Liver (tissue), 8 donors: ENCODE measurements at regions not wholly inside any gene's neighbourhood (a gene's known extent, or its start where the extent isn't known, plus 50 kb on each side); places are given as distances from the start of the nearest gene placed in this dataset.

Experiments
- DNase-seq: peaks from one replicate; pipeline ENCODE4 v3.0.0-alpha.2; 2017; ENCODE audit warnings: low spot score
- H3K27ac ChIP-seq, 2 donors: one replicate each; pipeline ENCODE4 v1.7.0; 2013; ENCODE audit warnings: inconsistent platforms in 2 of 2, low read length in 2 of 2, control low read depth in 1 of 2, low read depth in 1 of 2, mild to moderate bottlenecking in 1 of 2
- H3K27me3 ChIP-seq, 4 donors: one replicate each; pipeline versions ENCODE4 v1.6.1 to v1.7.0; 2013; ENCODE audit warnings: low read length in 3 of 4, inconsistent platforms in 1 of 4, mild to moderate bottlenecking in 1 of 4, moderate library complexity in 1 of 4; ENCODE audit not compliant: control insufficient read depth in 4 of 4, insufficient read depth in 4 of 4
- H3K36me3 ChIP-seq, 4 donors: one replicate each; pipeline versions ENCODE4 v1.6.1 to v1.7.0; 2013; ENCODE audit warnings: low read length in 3 of 4, mild to moderate bottlenecking in 3 of 4, low read depth in 1 of 4, moderate library complexity in 1 of 4; ENCODE audit not compliant: control insufficient read depth in 4 of 4, insufficient read depth in 3 of 4
- H3K4me1 ChIP-seq, 4 donors: one replicate each; pipeline versions ENCODE4 v1.6.1 to v1.7.0; 2013; ENCODE audit warnings: low read length in 3 of 4, mild to moderate bottlenecking in 3 of 4, moderate library complexity in 1 of 4; ENCODE audit not compliant: control insufficient read depth in 4 of 4, insufficient read depth in 4 of 4
- H3K4me3 ChIP-seq, 3 donors: one replicate each; pipeline versions ENCODE4 v1.6.1 to v1.7.0; 2013; ENCODE audit warnings: low read length in 3 of 3, control low read depth in 1 of 3, low read depth in 1 of 3, mild to moderate bottlenecking in 1 of 3
- H3K9ac ChIP-seq, 2 donors: one replicate each; pipeline ENCODE4 v1.7.0; 2013; ENCODE audit warnings: low read length in 2 of 2, mild to moderate bottlenecking in 2 of 2, moderate library complexity in 2 of 2, control low read depth in 1 of 2, low read depth in 1 of 2
- H3K9me3 ChIP-seq, 4 donors: one replicate each; pipeline versions ENCODE4 v1.6.1 to v1.7.0; 2013; ENCODE audit warnings: low read length in 3 of 4; ENCODE audit not compliant: control insufficient read depth in 4 of 4
- ATF3 ChIP-seq: IDR thresholded peaks from 2 replicates; pipeline ENCODE4 v1.6.1; 2016; ENCODE audit warnings: antibody characterized with exemption
- CTCF ChIP-seq: fragments of 150-350 bp; IDR thresholded peaks from 2 replicates; pipeline ENCODE4 v1.5.1; 2017; ENCODE audit warnings: improper control_type of control experiment, low read depth, low read length; ENCODE audit not compliant: missing input control
- FOXA1 ChIP-seq: IDR thresholded peaks from 2 replicates; pipeline ENCODE4 v1.6.1; 2016; ENCODE audit warnings: antibody characterized with exemption
- FOXA2 ChIP-seq: IDR thresholded peaks from 2 replicates; pipeline ENCODE4 v1.6.1; 2016; ENCODE audit warnings: antibody characterized with exemption
- GABPA ChIP-seq, 2 donors: IDR thresholded peaks in 1 of 2; conservative IDR thresholded peaks in 1 of 2; 2 replicates each; pipeline ENCODE4 v1.6.1; 2016; ENCODE audit warnings: antibody characterized with exemption in 2 of 2, mild to moderate bottlenecking in 1 of 2, moderate library complexity in 1 of 2
- HNF4A ChIP-seq, 2 donors: conservative IDR thresholded peaks; 2 replicates each; pipeline ENCODE4 v1.6.1; 2016; ENCODE audit warnings: antibody characterized with exemption in 2 of 2, mild to moderate bottlenecking in 2 of 2
- HNF4G ChIP-seq: IDR thresholded peaks from 2 replicates; pipeline ENCODE4 v1.6.1; 2016; ENCODE audit warnings: antibody characterized with exemption
- JUND ChIP-seq, 2 donors: IDR thresholded peaks; 2 replicates each; pipeline ENCODE4 v1.6.1; 2016; ENCODE audit warnings: antibody characterized with exemption in 2 of 2
- NR2F2 ChIP-seq: IDR thresholded peaks from 2 replicates; pipeline ENCODE4 v1.6.1; 2016; ENCODE audit warnings: antibody characterized with exemption
- RAD21 ChIP-seq, 2 donors: IDR thresholded peaks; 2 replicates each; pipeline ENCODE4 v1.6.1; 2016; ENCODE audit warnings: antibody characterized with exemption in 2 of 2, mild to moderate bottlenecking in 2 of 2
- REST ChIP-seq: IDR thresholded peaks from 2 replicates; pipeline ENCODE4 v1.6.1; 2016; ENCODE audit warnings: antibody characterized with exemption, mild to moderate bottlenecking
- RXRA ChIP-seq, 2 donors: IDR thresholded peaks; 2 replicates each; pipeline ENCODE4 v1.6.1; 2017 to 2018; ENCODE audit warnings: antibody characterized with exemption in 2 of 2, mild to moderate bottlenecking in 1 of 2
- TAF1 ChIP-seq: conservative IDR thresholded peaks from 2 replicates; pipeline ENCODE4 v1.6.1; 2016; ENCODE audit warnings: antibody characterized with exemption, mild to moderate bottlenecking
- YY1 ChIP-seq: IDR thresholded peaks from 2 replicates; pipeline ENCODE4 v1.6.1; 2016; ENCODE audit warnings: antibody characterized with exemption, mild to moderate bottlenecking
- ZBTB33 ChIP-seq: IDR thresholded peaks from 2 replicates; pipeline ENCODE4 v1.6.1; 2016; ENCODE audit warnings: antibody characterized with exemption
- WGBS: extraction: QIAGEN DNeasy Blood & Tissue Kit; methylation state at CpG from one replicate; pipeline ENCODE4 v1.1.7; 2013; 5-methylcytosine and 5-hydroxymethylcytosine counted together
- donor health status: healthy.
- donor health status: healthy.
- donor health status: healthy.
- donor health status: healthy.
- donor health status: healthy.

GRCh38 chr12:102602521-102602920 is 122.2 kb upstream of the IGF1 start:
- DNase-seq: no peak
- no peaks in the 10 kb centered on the region for H3K36me3 ChIP-seq
- H3K27me3 ChIP-seq: no peaks in the 10 kb centered on the region
- H3K4me3 ChIP-seq: no peak overlapping the region
- no peak for TF ChIP-seq NR2F2
- TF ChIP-seq FOXA1: no peak
- no peak for TF ChIP-seq FOXA2
- no peak for TF ChIP-seq REST
- no peak for TF ChIP-seq ATF3
- no peak for TF ChIP-seq RXRA (IDR thresholded peaks at IDR 0.05)
- no peak for TF ChIP-seq RAD21 (IDR thresholded peaks at IDR 0.05)
- TF ChIP-seq ZBTB33: no peak
- TF ChIP-seq CTCF: no peak
- TF ChIP-seq JUND (IDR thresholded peaks at IDR 0.05): no peak
- TF ChIP-seq YY1: no peak
- no peak overlapping the region for H3K9ac ChIP-seq
- H3K4me1 ChIP-seq: no peaks in the 10 kb centered on the region
- no peaks in the 10 kb centered on the region for H3K9me3 ChIP-seq
- WGBS: 79% methylated on average over 1 of the region's 1 CpG
- H3K27ac ChIP-seq: no peak overlapping the region

- TF ChIP-seq HNF4G (no peak), HNF4A (conservative IDR thresholded peaks at IDR 0.05) (no peak), RXRA (IDR thresholded peaks at IDR 0.05) (no peak), GABPA (IDR thresholded peaks at IDR 0.05 in 1 of 2, conservative IDR thresholded peaks at IDR 0.05 in 1 of 2) (no peak), REST (no peak), TAF1 (no peak)
- DNase-seq: no peak
Measured at GRCh38 chr12:102601621-102602020, 121.3 kb upstream of the IGF1 start.

More at GRCh38 chr12:102601621-102602020, 121.3 kb upstream of the IGF1 start:
- H3K27me3 ChIP-seq: no peaks in the 10 kb centered on the region
- 90% methylated on average over 5 of the region's 5 CpGs for WGBS
- H3K9ac ChIP-seq: no peak overlapping the region
- H3K9me3 ChIP-seq: no peaks in the 10 kb centered on the region
- H3K27ac ChIP-seq: no peak overlapping the region
- H3K36me3 ChIP-seq: no peaks in the 10 kb centered on the region
- H3K4me3 ChIP-seq: no peak overlapping the region
- H3K4me1 ChIP-seq: no peaks in the 10 kb centered on the region
